ENCODE measurements at regions not wholly inside any gene's neighbourhood (a gene's known extent, or its start where the extent isn't known, plus 50 kb on each side); places are given as distances from the start of the nearest gene placed in this dataset.

DNA sequence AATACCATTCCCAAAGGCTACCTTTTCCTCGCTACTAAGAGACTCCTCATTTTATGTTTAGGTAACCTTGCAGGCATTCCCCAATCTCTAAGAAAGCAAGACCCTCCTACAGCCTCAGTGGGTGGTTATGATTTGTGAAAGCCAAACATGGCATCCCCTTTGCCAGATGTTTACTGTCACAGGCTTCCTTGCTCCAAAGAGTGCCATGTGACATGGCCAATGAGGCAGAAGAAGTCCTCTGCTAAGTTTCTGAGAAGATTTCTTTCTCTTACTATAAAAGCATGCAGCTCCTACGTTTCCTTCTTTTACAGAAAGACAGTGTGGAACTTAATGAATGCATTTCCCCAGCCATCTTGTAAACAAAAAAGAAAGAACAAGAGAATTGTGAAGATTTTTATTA is 688.2 kb downstream of the TBC1D32 start:
- no peak overlapping the region for H3K4me3 Mint-ChIP-seq
- CTCF ChIA-PET = no interaction called here
- H3K27me3 Mint-ChIP-seq (ENCODE audit: low read depth) = no peaks in the 10 kb centered on the region
- no peak overlapping the region for H3K27ac Mint-ChIP-seq
- no peak for DNase-seq (ENCODE audit: low spot score)
- POLR2A ChIA-PET = no interaction called here
- peaks cover 8% of the 10 kb centered on the region for H3K36me3 Mint-ChIP-seq
- no peak for ATAC-seq
- TF ChIP-seq NFYB (CRISPR knock-in tag; conservative IDR thresholded peaks at IDR 0.05; ENCODE audit: low read depth) (no peak), ETV6 (CRISPR knock-in tag; IDR thresholded peaks at IDR 0.05) (no peak), ZNF396 (CRISPR knock-in tag; IDR thresholded peaks at IDR 0.05; ENCODE audit: borderline replicate concordance) (no peak), IRF2 (CRISPR knock-in tag; IDR thresholded peaks at IDR 0.05; ENCODE audit: borderline replicate concordance, low read depth) (no peak), ZNF219 (CRISPR knock-in tag; IDR thresholded peaks at IDR 0.05; ENCODE audit: borderline replicate concordance) (no peak), FOXJ3 (CRISPR knock-in tag; IDR thresholded peaks at IDR 0.05; ENCODE audit: borderline replicate concordance) (no peak)
- TF ChIP-seq, protein P1, sequence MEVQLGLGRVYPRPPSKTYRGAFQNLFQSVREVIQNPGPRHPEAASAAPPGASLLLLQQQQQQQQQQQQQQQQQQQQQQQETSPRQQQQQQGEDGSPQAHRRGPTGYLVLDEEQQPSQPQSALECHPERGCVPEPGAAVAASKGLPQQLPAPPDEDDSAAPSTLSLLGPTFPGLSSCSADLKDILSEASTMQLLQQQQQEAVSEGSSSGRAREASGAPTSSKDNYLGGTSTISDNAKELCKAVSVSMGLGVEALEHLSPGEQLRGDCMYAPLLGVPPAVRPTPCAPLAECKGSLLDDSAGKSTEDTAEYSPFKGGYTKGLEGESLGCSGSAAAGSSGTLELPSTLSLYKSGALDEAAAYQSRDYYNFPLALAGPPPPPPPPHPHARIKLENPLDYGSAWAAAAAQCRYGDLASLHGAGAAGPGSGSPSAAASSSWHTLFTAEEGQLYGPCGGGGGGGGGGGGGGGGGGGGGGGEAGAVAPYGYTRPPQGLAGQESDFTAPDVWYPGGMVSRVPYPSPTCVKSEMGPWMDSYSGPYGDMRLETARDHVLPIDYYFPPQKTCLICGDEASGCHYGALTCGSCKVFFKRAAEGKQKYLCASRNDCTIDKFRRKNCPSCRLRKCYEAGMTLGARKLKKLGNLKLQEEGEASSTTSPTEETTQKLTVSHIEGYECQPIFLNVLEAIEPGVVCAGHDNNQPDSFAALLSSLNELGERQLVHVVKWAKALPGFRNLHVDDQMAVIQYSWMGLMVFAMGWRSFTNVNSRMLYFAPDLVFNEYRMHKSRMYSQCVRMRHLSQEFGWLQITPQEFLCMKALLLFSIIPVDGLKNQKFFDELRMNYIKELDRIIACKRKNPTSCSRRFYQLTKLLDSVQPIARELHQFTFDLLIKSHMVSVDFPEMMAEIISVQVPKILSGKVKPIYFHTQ (CRISPR knock-in tag; IDR thresholded peaks at IDR 0.05) = no peak
- H3K4me1 Mint-ChIP-seq = 0 out of 2 replicates have a peak, but pooled peaks cover 3% of the 10 kb centered on the region
- H3K9me3 Mint-ChIP-seq = peaks cover 16% of the 10 kb centered on the region

DNA sequence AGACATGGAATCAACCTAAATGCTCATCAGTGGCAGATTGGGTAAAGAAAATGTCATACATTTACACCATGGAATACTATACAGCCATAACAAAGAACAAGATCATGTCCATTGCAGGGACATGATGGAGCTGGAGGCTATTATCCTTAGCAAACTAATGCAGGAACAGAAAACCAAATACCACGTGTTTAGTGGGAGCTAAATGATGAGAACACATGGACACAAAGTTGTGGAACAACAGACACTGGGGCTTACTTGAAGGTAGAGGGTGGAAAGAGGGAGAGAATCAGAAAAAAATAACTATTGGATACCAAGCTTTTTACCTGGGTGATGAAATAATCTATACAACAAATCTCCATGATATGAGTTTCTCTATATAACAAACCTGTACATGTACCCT is 701.3 kb downstream of the TBC1D32 start:
- ATAC-seq = no peak

More for the DNA sequence above, 701.3 kb downstream of the TBC1D32 start:
- Mint-ChIP-seq H3K27ac (no peak overlapping the region), H3K9me3 (peaks cover 12% of the 10 kb centered on the region), H3K27me3 (ENCODE audit: low read depth) (no peaks in the 10 kb centered on the region), H3K4me1 (no peaks in the 10 kb centered on the region), H3K36me3 (0 out of 2 replicates have a peak, but pooled peaks cover under 1% of the 10 kb centered on the region), H3K4me3 (no peak overlapping the region)
- TF ChIP-seq ZNF317 (CRISPR knock-in tag; IDR thresholded peaks at IDR 0.05; ENCODE audit: borderline replicate concordance, low read depth) (no peak), MXD4 (CRISPR knock-in tag; IDR thresholded peaks at IDR 0.05; ENCODE audit: borderline replicate concordance) (no peak), ZNF416 (CRISPR knock-in tag; IDR thresholded peaks at IDR 0.05) (no peak), RELA (CRISPR knock-in tag; IDR thresholded peaks at IDR 0.05; ENCODE audit: borderline replicate concordance) (no peak), ZNF671 (CRISPR knock-in tag; IDR thresholded peaks at IDR 0.05) (no peak), ZNF219 (CRISPR knock-in tag; IDR thresholded peaks at IDR 0.05; ENCODE audit: borderline replicate concordance) (no peak), SMAD4 (CRISPR knock-in tag; IDR thresholded peaks at IDR 0.05) (no peak), TP53 (CRISPR knock-in tag; IDR thresholded peaks at IDR 0.05) (no peak)
- TF ChIP-seq, protein P2, sequence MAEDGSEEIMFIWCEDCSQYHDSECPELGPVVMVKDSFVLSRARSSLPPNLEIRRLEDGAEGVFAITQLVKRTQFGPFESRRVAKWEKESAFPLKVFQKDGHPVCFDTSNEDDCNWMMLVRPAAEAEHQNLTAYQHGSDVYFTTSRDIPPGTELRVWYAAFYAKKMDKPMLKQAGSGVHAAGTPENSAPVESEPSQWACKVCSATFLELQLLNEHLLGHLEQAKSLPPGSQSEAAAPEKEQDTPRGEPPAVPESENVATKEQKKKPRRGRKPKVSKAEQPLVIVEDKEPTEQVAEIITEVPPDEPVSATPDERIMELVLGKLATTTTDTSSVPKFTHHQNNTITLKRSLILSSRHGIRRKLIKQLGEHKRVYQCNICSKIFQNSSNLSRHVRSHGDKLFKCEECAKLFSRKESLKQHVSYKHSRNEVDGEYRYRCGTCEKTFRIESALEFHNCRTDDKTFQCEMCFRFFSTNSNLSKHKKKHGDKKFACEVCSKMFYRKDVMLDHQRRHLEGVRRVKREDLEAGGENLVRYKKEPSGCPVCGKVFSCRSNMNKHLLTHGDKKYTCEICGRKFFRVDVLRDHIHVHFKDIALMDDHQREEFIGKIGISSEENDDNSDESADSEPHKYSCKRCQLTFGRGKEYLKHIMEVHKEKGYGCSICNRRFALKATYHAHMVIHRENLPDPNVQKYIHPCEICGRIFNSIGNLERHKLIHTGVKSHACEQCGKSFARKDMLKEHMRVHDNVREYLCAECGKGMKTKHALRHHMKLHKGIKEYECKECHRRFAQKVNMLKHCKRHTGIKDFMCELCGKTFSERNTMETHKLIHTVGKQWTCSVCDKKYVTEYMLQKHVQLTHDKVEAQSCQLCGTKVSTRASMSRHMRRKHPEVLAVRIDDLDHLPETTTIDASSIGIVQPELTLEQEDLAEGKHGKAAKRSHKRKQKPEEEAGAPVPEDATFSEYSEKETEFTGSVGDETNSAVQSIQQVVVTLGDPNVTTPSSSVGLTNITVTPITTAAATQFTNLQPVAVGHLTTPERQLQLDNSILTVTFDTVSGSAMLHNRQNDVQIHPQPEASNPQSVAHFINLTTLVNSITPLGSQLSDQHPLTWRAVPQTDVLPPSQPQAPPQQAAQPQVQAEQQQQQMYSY (CRISPR knock-in tag; IDR thresholded peaks at IDR 0.05) = no peak
- TF ChIP-seq, protein P3, sequence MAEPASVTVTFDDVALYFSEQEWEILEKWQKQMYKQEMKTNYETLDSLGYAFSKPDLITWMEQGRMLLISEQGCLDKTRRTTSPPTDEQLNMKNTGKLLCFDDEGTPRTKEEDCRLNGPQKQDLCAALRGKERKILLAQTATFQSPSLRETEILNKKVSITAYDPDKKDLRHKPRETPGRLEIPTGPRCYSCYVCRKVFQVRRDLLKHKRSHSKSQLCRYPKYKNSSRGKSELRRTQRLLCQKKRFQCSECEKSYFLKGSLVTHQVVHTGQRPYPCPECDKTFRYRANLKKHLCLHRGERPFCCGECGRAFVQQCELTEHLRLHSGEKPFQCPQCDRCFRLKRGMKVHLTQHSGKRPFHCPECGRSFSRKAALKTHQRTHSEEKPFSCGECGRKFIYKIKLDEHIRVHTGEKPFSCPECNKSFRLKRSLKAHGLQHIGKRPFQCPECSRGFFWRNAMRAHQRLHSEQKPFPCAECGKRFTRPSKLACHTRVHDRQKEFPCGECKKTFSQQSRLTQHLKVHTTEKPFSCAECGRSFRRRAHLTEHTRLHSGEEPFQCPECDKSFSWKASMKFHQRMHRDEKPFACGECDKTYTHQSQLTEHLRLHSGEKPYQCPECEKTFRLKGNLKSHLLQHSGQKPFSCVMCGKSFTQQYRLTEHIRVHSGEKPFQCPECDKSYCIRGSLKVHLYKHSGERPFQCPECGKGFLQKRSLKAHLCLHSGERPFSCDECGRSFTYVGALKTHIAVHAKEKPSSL (CRISPR knock-in tag; conservative IDR thresholded peaks at IDR 0.05) = no peak
- TF ChIP-seq, protein P4, sequence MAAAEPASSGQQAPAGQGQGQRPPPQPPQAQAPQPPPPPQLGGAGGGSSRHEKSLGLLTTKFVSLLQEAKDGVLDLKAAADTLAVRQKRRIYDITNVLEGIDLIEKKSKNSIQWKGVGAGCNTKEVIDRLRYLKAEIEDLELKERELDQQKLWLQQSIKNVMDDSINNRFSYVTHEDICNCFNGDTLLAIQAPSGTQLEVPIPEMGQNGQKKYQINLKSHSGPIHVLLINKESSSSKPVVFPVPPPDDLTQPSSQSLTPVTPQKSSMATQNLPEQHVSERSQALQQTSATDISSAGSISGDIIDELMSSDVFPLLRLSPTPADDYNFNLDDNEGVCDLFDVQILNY (CRISPR knock-in tag; IDR thresholded peaks at IDR 0.05) = no peak
- TF ChIP-seq, protein P5, sequence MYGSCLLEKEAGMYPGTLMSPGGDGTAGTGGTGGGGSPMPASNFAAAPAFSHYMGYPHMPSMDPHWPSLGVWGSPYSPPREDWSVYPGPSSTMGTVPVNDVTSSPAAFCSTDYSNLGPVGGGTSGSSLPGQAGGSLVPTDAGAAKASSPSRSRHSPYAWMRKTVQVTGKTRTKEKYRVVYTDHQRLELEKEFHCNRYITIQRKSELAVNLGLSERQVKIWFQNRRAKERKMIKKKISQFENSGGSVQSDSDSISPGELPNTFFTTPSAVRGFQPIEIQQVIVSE (CRISPR knock-in tag; IDR thresholded peaks at IDR 0.05; ENCODE audit: borderline replicate concordance) = no peak
- TF ChIP-seq, protein P6, sequence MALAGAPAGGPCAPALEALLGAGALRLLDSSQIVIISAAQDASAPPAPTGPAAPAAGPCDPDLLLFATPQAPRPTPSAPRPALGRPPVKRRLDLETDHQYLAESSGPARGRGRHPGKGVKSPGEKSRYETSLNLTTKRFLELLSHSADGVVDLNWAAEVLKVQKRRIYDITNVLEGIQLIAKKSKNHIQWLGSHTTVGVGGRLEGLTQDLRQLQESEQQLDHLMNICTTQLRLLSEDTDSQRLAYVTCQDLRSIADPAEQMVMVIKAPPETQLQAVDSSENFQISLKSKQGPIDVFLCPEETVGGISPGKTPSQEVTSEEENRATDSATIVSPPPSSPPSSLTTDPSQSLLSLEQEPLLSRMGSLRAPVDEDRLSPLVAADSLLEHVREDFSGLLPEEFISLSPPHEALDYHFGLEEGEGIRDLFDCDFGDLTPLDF (CRISPR knock-in tag; IDR thresholded peaks at IDR 0.05) = no peak
- DNase-seq (ENCODE audit: low spot score) = no peak
- ChIA-PET CTCF (no interaction called here), POLR2A (no interaction called here)
